K562 (cell line): ENCODE measurements at regions not wholly inside any gene's neighbourhood (a gene's known extent, or its start where the extent isn't known, plus 50 kb on each side); places are given as distances from the start of the nearest gene placed in this dataset.

Experiments
- BRCA1 ChIP-seq, 2 experiments: fragments of 450-650 bp in 1 of 2; sonication (generic) in 1 of 2; formaldehyde crosslinking in 1 of 2; IDR thresholded peaks; 2 replicates each; pipeline versions ENCODE4 v1.5.0 to v1.6.1; 2017 to 2020; ENCODE audit warnings: mild to moderate bottlenecking in 1 of 2, missing genetic modification reagents in 1 of 2
- BRF1 ChIP-seq: IDR thresholded peaks from 3 replicates; pipeline ENCODE4 v1.6.1; 2011; ENCODE audit warnings: borderline replicate concordance, mild to moderate bottlenecking; ENCODE audit not compliant: insufficient read length; ENCODE audit errors: extremely low read depth
- CBX1 ChIP-seq: sonication (generic); IDR thresholded peaks from 2 replicates; pipeline ENCODE4 v1.6.1; 2016; ENCODE audit warnings: antibody characterized with exemption, low read depth, mild to moderate bottlenecking
- CEBPG ChIP-seq, 3 experiments: fragments of 200-800 bp in 1 of 3; sonication (Bioruptor generic) in 1 of 3; sonication (generic) in 1 of 3; formaldehyde crosslinking in 1 of 3; IDR thresholded peaks in 2 of 3; conservative IDR thresholded peaks in 1 of 3; 2 replicates each; pipeline versions ENCODE4 v1.6.1 to v1.8.0; 2016 to 2022; ENCODE audit warnings: missing compliant biosample characterization in 2 of 3, missing genetic modification characterization in 2 of 3, mild to moderate bottlenecking in 1 of 3, missing genetic modification reagents in 1 of 3
- JUND ChIP-seq, 2 experiments: IDR thresholded peaks; 2 replicates in 1 of 2; 3 replicates in 1 of 2; pipeline ENCODE4 v1.6.1; 2011; ENCODE audit warnings: borderline replicate concordance in 2 of 2, low read depth in 2 of 2, low read length in 2 of 2, improper control_type of control experiment in 1 of 2, missing biosample characterization in 1 of 2, missing genetic modification characterization in 1 of 2, missing genetic modification reagents in 1 of 2
- MED1 ChIP-seq: sonication (generic); formaldehyde crosslinking; IDR thresholded peaks from 2 replicates; pipeline ENCODE4 v1.8.1; 2023; ENCODE audit warnings: missing genetic modification reagents, borderline replicate concordance
- MEF2D ChIP-seq: conservative IDR thresholded peaks from 2 replicates; pipeline ENCODE4 v1.6.1; 2016; ENCODE audit warnings: low read depth, missing genetic modification characterization, missing compliant biosample characterization
- NCOA6 ChIP-seq: fragments of 450-650 bp; IDR thresholded peaks from 2 replicates; pipeline ENCODE4 v1.6.1; 2017; ENCODE audit warnings: mild to moderate bottlenecking
- NFIC ChIP-seq: fragments of 450-650 bp; IDR thresholded peaks from 2 replicates; pipeline ENCODE4 v1.6.1; 2017; ENCODE audit warnings: mild to moderate bottlenecking, inconsistent platforms
- SMARCC2 ChIP-seq: fragments of 450-650 bp; IDR thresholded peaks from 2 replicates; pipeline ENCODE4 v1.6.1; 2017; ENCODE audit warnings: antibody characterized with exemption, moderate library complexity, mild to moderate bottlenecking, low read depth
- SNRNP70 ChIP-seq: fragments of 200-400 bp; formaldehyde crosslinking; optimal IDR thresholded peaks from 2 replicates; pipeline ENCODE3; 2017; ENCODE audit warnings: low read depth, low read length
- TAL1 ChIP-seq: fragments of 450-650 bp; IDR thresholded peaks from 2 replicates; pipeline ENCODE4 v1.6.1; 2016; ENCODE audit warnings: mild to moderate bottlenecking
- ZNF175 ChIP-seq: fragments of 200-800 bp; sonication (Bioruptor generic); IDR thresholded peaks from 2 replicates; pipeline ENCODE4 v1.6.1; 2016; ENCODE audit warnings: low read depth, mild to moderate bottlenecking, missing genetic modification characterization, missing compliant biosample characterization
- ZNF347 ChIP-seq: fragments of 450-650 bp; formaldehyde crosslinking; IDR thresholded peaks from 2 replicates; pipeline ENCODE4 v1.4.0; 2020; ENCODE audit warnings: low read depth, mild to moderate bottlenecking, moderate library complexity
- ZNF766 ChIP-seq: fragments of 200-800 bp; sonication (Bioruptor generic); conservative IDR thresholded peaks from 2 replicates; pipeline ENCODE4 v1.6.1; 2016; ENCODE audit warnings: missing genetic modification characterization, missing compliant biosample characterization
- TF ChIP-seq, protein P1 (sequence below), 2 experiments: fragments of 450-650 bp in 1 of 2; sonication (generic) in 1 of 2; formaldehyde crosslinking in 1 of 2; IDR thresholded peaks in 1 of 2; conservative IDR thresholded peaks in 1 of 2; 2 replicates each; pipeline versions ENCODE4 v1.6.1 to v1.8.1; 2016 to 2023; ENCODE audit warnings: mild to moderate bottlenecking in 2 of 2, moderate library complexity in 2 of 2, inconsistent platforms in 1 of 2, missing genetic modification reagents in 1 of 2
- TF ChIP-seq, protein P2 (sequence below): sonication (generic); IDR thresholded peaks from 2 replicates; pipeline ENCODE4 v1.6.1; 2016

DNA sequence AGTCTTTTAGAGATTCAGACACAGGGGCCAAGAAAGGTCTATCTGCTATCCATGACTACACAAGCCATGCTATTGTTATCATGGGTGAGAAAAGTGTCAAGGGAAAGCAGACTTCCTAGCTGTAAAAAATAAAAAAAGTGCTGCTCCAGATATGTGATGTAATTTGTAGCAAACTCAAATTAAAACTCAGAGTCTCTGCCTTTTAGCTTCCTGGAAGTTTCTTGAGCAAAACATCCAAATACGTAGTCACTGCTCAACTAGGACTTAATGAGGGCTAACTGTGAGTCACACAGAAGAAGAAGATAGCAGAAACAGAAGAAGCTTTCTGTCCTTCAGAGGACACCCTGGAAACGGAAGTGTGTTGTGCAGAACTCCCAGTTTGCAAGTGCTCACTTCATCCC, 393.4 kb upstream of the NR2F2 start (continued):
- TF ChIP-seq CEBPG (CRISPR knock-in tag; IDR thresholded peaks at IDR 0.05): no peak
- peak in 1 of 2 experiments; percentile 61; a peak in 2 of 4 replicates for TF ChIP-seq CEBPG (tag; conservative IDR thresholded peaks at IDR 0.05 in 1 of 2, IDR thresholded peaks at IDR 0.05 in 1 of 2)
- TF ChIP-seq TAL1: no peak
- TF ChIP-seq, protein P1, sequence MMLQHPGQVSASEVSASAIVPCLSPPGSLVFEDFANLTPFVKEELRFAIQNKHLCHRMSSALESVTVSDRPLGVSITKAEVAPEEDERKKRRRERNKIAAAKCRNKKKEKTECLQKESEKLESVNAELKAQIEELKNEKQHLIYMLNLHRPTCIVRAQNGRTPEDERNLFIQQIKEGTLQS (IDR thresholded peaks at IDR 0.05): peak; percentile 46; the same call in 1 of the 2 replicates
- TF ChIP-seq, protein P1 (CRISPR knock-in tag; conservative IDR thresholded peaks at IDR 0.05): no peak
- no peak for TF ChIP-seq BRCA1 (IDR thresholded peaks at IDR 0.05)
- no peak for TF ChIP-seq BRCA1 (CRISPR knock-in tag; IDR thresholded peaks at IDR 0.05)
- no peak for TF ChIP-seq NCOA6
- TF ChIP-seq ZNF347 (CRISPR knock-in tag): no peak
- no peak for TF ChIP-seq MEF2D
- TF ChIP-seq, protein P2, sequence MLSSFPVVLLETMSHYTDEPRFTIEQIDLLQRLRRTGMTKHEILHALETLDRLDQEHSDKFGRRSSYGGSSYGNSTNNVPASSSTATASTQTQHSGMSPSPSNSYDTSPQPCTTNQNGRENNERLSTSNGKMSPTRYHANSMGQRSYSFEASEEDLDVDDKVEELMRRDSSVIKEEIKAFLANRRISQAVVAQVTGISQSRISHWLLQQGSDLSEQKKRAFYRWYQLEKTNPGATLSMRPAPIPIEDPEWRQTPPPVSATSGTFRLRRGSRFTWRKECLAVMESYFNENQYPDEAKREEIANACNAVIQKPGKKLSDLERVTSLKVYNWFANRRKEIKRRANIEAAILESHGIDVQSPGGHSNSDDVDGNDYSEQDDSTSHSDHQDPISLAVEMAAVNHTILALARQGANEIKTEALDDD: peak; percentile 67; the same call in 1 of the 2 replicates
- TF ChIP-seq NFIC: peak; percentile 45; the same call in 1 of the 2 replicates
- TF ChIP-seq JUND (IDR thresholded peaks at IDR 0.05; ENCODE audit: borderline replicate concordance, low read depth, low read length): peak; percentile 63; the same call in 1 of the 2 replicates
- TF ChIP-seq JUND (tag; IDR thresholded peaks at IDR 0.05; ENCODE audit: borderline replicate concordance, low read depth, low read length): peak; percentile 60; the same call in 2 of the 3 replicates
- no peak for TF ChIP-seq MED1 (CRISPR knock-in tag)
- no peak for TF ChIP-seq SMARCC2
- peak; percentile 63; the same call in 1 of the 2 replicates for TF ChIP-seq ZNF766 (CRISPR knock-in tag)
- peak; percentile 84 for TF ChIP-seq ZNF175 (CRISPR knock-in tag)
- TF ChIP-seq CBX1: no peak
- no peak for TF ChIP-seq SNRNP70
- TF ChIP-seq BRF1: no peak
- TF ChIP-seq, all 486 proteins: peak for 11
